Activated naive CD8-positive, alpha-beta T cell (primary cell): ENCODE measurements at regions not wholly inside any gene's neighbourhood (a gene's known extent, or its start where the extent isn't known, plus 50 kb on each side); places are given as distances from the start of the nearest gene placed in this dataset.

Experiments
- H3K27ac Mint-ChIP-seq: one replicate; pipeline ENCODE4 v1.8.0; 2021; ENCODE audit warnings: mixed read lengths
- H3K27me3 Mint-ChIP-seq: one replicate; pipeline ENCODE4 v1.8.0; 2021; ENCODE audit warnings: mixed read lengths
- H3K36me3 Mint-ChIP-seq: one replicate; pipeline ENCODE4 v1.8.0; 2021; ENCODE audit warnings: mixed read lengths
- H3K4me1 Mint-ChIP-seq: one replicate; pipeline ENCODE4 v1.8.0; 2021; ENCODE audit warnings: low read depth, mixed read lengths
- H3K4me3 Mint-ChIP-seq: one replicate; pipeline ENCODE4 v1.8.0; 2021; ENCODE audit warnings: mild to moderate bottlenecking, mixed read lengths
- H3K9me3 Mint-ChIP-seq: one replicate; pipeline ENCODE4 v1.8.0; 2021; ENCODE audit warnings: low read depth, mixed read lengths

- H3K4me3 Mint-ChIP-seq, result no peak overlapping the region
- H3K9me3 Mint-ChIP-seq, result no peaks in the 10 kb centered on the region
- H3K36me3 Mint-ChIP-seq, result no peaks in the 10 kb centered on the region
- H3K4me1 Mint-ChIP-seq, result no peaks in the 10 kb centered on the region
- no peak overlapping the region for H3K27ac Mint-ChIP-seq
- H3K27me3 Mint-ChIP-seq, result peaks cover 5% of the 10 kb centered on the region
Observed at GRCh38 chr2:118670276-118670675, 177.2 kb downstream of the EN1 start.

DNA sequence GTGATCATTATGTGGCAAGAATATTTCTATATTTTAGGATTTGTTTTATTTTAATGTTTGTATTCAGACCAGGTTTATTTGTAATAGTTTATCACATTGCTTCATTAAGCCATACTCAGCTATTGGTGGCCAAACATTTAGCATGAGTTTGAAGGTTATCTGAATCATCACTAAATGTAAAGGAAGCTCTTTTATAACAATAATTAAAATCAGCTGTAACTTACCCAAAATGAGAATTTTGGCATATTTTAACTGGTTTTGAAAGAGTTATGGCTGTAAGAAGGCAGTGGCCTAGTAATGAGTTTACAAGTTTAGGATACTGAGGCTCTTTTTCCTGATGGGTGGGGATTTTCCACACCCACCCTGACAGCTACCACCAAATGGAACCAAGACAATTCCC lies 177.8 kb downstream of the EN1 start:
- no peak overlapping the region for H3K27ac Mint-ChIP-seq
- H3K4me3 Mint-ChIP-seq, result no peak overlapping the region
- H3K4me1 Mint-ChIP-seq, result no peaks in the 10 kb centered on the region
- H3K9me3 Mint-ChIP-seq, result no peaks in the 10 kb centered on the region
- H3K36me3 Mint-ChIP-seq, result no peaks in the 10 kb centered on the region
- H3K27me3 Mint-ChIP-seq, result peaks cover 7% of the 10 kb centered on the region

DNA sequence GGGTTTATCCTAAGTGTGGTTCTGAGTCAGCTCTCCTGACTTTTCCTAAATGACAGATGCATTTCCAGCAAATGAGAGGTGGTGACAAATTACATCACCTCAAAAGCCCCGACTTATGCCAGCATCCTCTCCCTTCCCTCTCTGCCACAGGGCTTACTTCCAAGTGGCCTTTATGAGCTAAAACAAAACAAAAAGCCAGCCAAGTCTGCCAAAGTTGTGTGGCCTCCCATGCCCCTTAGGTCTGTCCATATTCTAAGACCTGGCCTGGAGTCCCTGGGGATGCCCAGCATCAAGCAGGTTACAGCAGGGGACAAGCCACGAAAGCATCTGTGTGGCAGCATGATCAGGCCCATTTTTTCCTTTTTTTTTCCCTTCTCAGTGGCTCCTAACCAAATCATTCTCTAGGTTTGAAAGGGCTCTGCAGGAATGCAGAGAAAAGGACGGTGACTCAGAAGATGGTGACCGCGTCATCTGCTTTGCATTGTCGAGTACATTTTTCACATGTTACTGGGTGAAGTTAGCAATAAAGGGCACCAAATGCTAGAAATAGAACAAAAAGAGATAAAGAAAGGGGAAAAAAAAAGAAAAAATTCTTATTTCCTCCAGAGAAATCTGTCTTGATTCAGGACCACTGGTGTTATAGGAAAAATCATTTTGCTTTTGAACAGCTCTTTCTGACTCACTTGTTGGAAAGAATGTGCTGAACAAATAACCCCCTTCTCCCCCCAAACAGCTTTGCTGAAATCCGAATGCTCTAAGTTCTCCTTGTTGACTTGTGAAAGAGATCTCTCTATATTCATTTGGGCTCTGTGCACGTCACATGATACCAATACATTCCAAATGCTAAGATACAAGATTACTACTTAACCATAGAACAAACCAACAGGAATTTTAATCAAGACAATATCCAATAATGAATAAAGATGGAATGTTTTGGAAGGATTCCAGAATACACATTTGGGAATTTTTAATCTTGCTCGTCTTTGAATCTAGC lies 178.7 kb downstream of the EN1 start:
- Mint-ChIP-seq H3K4me3 (no peak overlapping the region), H3K9me3 (no peaks in the 10 kb centered on the region), H3K27ac (no peak overlapping the region), H3K4me1 (no peaks in the 10 kb centered on the region), H3K27me3 (peaks cover 7% of the 10 kb centered on the region), H3K36me3 (no peaks in the 10 kb centered on the region)

DNA sequence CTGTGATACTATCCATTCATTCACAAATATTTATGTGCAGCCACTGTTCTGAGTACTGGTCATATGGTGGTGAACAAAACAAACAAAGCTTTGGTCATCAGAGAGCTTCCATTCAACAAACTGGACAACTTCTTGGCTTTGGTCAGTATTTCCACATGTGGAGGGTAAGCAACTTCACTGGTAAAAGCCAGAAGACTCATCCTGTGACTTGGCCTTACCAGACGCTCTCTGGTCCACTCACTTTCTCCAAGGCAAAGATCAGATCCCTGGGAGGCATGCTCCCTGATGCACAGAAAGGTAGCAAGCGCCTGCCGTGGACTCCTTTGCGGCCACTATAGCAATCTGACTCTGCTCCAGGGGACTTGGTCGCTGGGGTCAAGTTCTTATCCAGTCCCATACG lies 179.5 kb downstream of the EN1 start:
- H3K4me1 Mint-ChIP-seq, result no peaks in the 10 kb centered on the region
- H3K27ac Mint-ChIP-seq, result no peak overlapping the region
- no peak overlapping the region for H3K4me3 Mint-ChIP-seq
- H3K27me3 Mint-ChIP-seq, result peaks cover 7% of the 10 kb centered on the region
- no peaks in the 10 kb centered on the region for H3K36me3 Mint-ChIP-seq
- no peaks in the 10 kb centered on the region for H3K9me3 Mint-ChIP-seq

- no peak overlapping the region for H3K27ac Mint-ChIP-seq
- no peaks in the 10 kb centered on the region for H3K9me3 Mint-ChIP-seq
- no peaks in the 10 kb centered on the region for H3K36me3 Mint-ChIP-seq
- H3K27me3 Mint-ChIP-seq, result peaks cover 7% of the 10 kb centered on the region
- no peaks in the 10 kb centered on the region for H3K4me1 Mint-ChIP-seq
- no peak overlapping the region for H3K4me3 Mint-ChIP-seq
Observed at GRCh38 chr2:118667348-118667747, 180.1 kb downstream of the EN1 start.

DNA sequence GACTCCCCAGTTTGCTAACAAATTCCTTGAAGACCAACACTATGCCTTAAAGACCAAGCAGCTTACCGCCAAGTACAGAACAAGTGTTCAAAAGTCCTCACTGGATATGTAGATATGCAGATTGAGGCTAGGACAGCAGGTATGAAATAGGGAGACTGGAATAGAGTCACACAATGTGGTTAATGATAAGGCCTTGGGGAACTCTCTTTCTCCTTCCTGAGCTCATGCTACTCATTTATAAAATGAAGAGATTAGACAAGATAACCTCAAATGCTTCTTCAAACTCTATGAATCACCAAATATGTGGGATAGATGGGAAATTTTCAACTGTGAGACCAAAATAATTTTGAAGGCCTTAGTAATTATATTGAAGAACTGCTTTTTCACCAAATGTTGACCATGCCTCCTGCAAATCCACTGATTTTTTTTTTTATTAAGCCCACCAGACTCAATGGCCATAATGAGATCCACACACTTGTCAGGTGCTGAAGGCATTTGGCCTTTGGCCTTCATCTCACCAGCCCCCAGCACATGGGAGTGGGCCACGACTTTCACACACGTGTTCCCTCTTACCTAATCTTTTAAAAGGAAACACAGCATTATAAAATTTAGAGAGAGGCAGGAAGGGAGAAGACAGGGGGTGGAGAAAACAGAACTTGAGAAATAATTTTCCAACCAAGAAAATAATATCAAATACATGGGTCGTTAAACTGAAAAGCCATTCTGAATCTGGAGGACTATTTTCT lies 181.5 kb downstream of the EN1 start:
- H3K4me3 Mint-ChIP-seq, result no peak overlapping the region
- no peaks in the 10 kb centered on the region for H3K4me1 Mint-ChIP-seq
- H3K27me3 Mint-ChIP-seq, result peaks cover 1% of the 10 kb centered on the region
- H3K9me3 Mint-ChIP-seq, result no peaks in the 10 kb centered on the region
- H3K36me3 Mint-ChIP-seq, result no peaks in the 10 kb centered on the region
- H3K27ac Mint-ChIP-seq, result no peak overlapping the region

DNA sequence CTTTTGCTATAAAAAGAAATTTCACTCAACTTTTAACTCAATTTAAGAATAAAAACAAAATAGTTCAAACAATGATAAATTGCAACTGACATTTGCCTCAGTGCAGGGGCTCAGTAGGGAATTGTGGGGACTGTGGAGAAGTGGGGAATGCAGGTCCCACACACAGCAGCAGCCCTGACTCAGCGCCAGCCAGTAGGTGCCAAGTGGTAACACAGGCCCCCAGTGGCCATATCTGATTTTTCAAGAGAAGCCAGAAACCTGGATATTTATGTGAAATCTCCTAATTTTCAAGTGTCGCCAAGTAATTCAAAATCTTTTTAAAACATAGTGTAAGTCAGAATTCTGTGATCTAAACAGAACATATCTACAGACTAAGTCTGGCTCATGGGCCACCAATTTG lies 186.3 kb downstream of the EN1 start:
- Mint-ChIP-seq H3K27ac (no peak overlapping the region), H3K4me1 (no peaks in the 10 kb centered on the region), H3K27me3 (peaks cover 1% of the 10 kb centered on the region), H3K4me3 (no peak overlapping the region), H3K36me3 (no peaks in the 10 kb centered on the region), H3K9me3 (no peaks in the 10 kb centered on the region)

- no peaks in the 10 kb centered on the region for H3K4me1 Mint-ChIP-seq
- no peak overlapping the region for H3K4me3 Mint-ChIP-seq
- no peak overlapping the region for H3K27ac Mint-ChIP-seq
- no peaks in the 10 kb centered on the region for H3K9me3 Mint-ChIP-seq
- no peaks in the 10 kb centered on the region for H3K27me3 Mint-ChIP-seq
- no peaks in the 10 kb centered on the region for H3K36me3 Mint-ChIP-seq
Observed at GRCh38 chr2:118658596-118659198, 188.8 kb downstream of the EN1 start.

DNA sequence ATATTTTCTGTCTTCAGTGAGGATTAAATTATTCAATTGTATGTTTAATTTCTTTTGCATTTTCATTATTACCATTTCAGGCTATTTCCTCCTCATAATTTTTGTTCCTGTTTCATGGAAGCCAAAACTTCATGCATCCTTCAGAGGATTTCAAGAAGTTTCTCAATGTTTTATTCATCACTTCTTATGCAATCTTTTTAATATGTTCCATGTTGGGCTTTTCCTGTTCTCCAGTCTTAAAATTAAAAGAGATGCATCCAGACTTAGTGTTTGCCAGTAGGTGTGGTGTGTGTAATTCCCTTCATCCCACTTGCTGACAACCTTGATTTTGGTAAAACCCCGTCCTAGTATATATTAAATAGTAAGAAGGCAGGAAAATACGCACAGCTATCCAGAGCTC lies 190.0 kb downstream of the EN1 start:
- H3K27ac Mint-ChIP-seq, result no peak overlapping the region
- H3K9me3 Mint-ChIP-seq, result no peaks in the 10 kb centered on the region
- peaks cover 2% of the 10 kb centered on the region for H3K27me3 Mint-ChIP-seq
- no peaks in the 10 kb centered on the region for H3K36me3 Mint-ChIP-seq
- H3K4me3 Mint-ChIP-seq, result no peak overlapping the region
- H3K4me1 Mint-ChIP-seq, result no peaks in the 10 kb centered on the region

GRCh38 chr2:118654945-118655344 lies 192.5 kb downstream of the EN1 start:
- Mint-ChIP-seq H3K27ac (no peak overlapping the region), H3K27me3 (peaks cover 8% of the 10 kb centered on the region), H3K9me3 (peaks cover 15% of the 10 kb centered on the region), H3K4me1 (no peaks in the 10 kb centered on the region), H3K4me3 (no peak overlapping the region), H3K36me3 (peaks cover 5% of the 10 kb centered on the region)

DNA sequence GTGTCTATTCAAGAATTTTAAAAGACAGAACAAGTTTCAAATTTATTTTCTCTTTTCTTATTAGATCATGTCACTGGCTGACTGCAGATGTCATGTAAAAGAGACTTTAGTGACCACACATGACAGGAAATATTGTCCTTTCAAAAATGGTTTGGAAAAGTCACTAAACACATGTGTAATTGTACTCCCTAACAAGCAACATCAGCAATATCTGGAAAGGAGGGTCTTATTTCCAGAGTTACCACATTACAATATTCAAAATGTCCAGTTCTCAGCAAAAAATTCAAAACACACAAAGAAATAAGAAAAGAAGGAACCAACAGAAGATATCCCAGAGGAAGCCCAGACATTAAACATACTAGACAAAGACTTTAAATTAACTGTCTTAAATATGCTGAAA lies 197.1 kb downstream of the EN1 start:
- H3K27me3 Mint-ChIP-seq, result peaks cover 13% of the 10 kb centered on the region
- H3K9me3 Mint-ChIP-seq, result peaks cover 19% of the 10 kb centered on the region
- peaks cover 5% of the 10 kb centered on the region for H3K36me3 Mint-ChIP-seq
- H3K4me3 Mint-ChIP-seq, result no peak overlapping the region
- no peak overlapping the region for H3K27ac Mint-ChIP-seq
- H3K4me1 Mint-ChIP-seq, result no peaks in the 10 kb centered on the region

- H3K27me3 Mint-ChIP-seq, result peaks cover 10% of the 10 kb centered on the region
- no peak overlapping the region for H3K4me3 Mint-ChIP-seq
- peaks cover under 1% of the 10 kb centered on the region for H3K36me3 Mint-ChIP-seq
- H3K9me3 Mint-ChIP-seq, result peaks cover 11% of the 10 kb centered on the region
- H3K27ac Mint-ChIP-seq, result no peak overlapping the region
- H3K4me1 Mint-ChIP-seq, result no peaks in the 10 kb centered on the region
Observed at GRCh38 chr2:118645876-118646275, 201.6 kb downstream of the EN1 start.

DNA sequence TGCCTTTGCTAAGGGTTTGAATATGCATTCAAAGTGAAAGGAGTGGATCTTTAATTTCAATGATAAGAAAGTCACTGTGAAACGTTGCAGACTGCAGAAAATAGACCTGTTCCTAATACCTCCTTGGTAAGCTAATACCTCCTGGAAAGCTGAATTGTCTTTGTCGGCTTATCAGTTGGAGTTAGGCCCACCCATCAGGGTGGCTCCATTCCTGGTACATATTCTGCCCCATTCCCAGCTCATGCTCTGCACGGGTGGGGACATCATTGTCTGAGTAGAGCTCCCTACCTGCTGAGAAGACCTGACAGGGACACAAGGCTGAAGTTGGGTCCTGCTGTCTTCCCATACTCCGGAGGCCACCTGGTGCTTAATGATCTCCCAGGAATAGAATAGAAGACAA lies 203.3 kb downstream of the EN1 start:
- Mint-ChIP-seq H3K27ac (no peak overlapping the region), H3K4me1 (no peaks in the 10 kb centered on the region), H3K27me3 (peaks cover 2% of the 10 kb centered on the region), H3K36me3 (no peaks in the 10 kb centered on the region), H3K4me3 (no peak overlapping the region), H3K9me3 (no peaks in the 10 kb centered on the region)

DNA sequence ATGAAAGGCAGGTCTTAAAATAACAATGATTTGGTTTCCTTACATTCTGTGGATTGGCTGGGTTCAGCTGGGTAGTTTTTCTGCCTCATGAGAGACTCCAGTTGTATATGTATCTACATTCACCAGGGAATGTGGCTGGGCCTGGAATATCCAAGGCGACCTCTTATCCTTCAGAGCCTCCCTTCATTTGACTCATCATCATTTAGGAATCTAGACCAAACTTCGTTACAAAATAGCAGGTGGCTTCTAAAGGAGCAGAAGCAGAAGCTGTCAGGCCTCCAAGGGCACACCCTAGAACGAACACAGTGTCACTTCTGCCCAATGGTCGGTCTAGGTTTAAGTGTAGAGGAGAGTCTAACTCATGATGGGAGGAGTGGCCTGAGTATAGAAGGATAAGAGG lies 204.2 kb downstream of the EN1 start:
- no peak overlapping the region for H3K27ac Mint-ChIP-seq
- H3K36me3 Mint-ChIP-seq, result no peaks in the 10 kb centered on the region
- peaks cover 2% of the 10 kb centered on the region for H3K27me3 Mint-ChIP-seq
- H3K4me3 Mint-ChIP-seq, result no peak overlapping the region
- no peaks in the 10 kb centered on the region for H3K9me3 Mint-ChIP-seq
- no peaks in the 10 kb centered on the region for H3K4me1 Mint-ChIP-seq

DNA sequence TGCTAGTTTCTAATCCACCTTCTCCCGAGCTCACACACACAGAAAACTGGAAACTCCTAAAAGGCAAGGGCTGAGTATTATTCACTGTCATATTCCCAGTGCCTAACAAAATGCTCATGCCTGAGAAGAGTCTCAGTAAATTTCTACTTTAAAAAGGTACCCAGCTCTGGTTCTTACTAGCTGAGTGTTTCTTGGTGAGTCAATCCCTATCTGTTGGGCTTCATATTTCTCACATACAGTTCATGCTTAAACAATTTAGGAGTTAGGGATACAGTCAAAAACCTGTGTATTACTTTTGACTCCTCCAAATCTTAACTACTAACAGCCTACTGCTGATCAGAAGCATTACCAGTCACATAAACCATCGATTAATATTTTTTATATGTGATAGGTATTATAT lies 204.9 kb downstream of the EN1 start:
- Mint-ChIP-seq H3K4me3 (no peak overlapping the region), H3K36me3 (no peaks in the 10 kb centered on the region), H3K9me3 (no peaks in the 10 kb centered on the region), H3K27ac (no peak overlapping the region), H3K27me3 (peaks cover 2% of the 10 kb centered on the region), H3K4me1 (no peaks in the 10 kb centered on the region)
